ENCODE measurements at regions not wholly inside any gene's neighbourhood (a gene's known extent, or its start where the extent isn't known, plus 50 kb on each side); places are given as distances from the start of the nearest gene placed in this dataset.
"Not testable (repeated sequence)": the region's sequence is repeated elsewhere in the genome, so short reads cannot be mapped to it uniquely, and the experiment has no call there.

- DNase-seq, result no peak
These were observed 68.7 kb upstream of the FGF3 start for GRCh38 chr11:69887841-69888427.

GRCh38 chr11:69888483-69889181 is 69.4 kb upstream of the FGF3 start:
- DNase-seq, result peak; percentile 49

GRCh38 chr11:69889400-69890318 is 70.4 kb upstream of the FGF3 start:
- DNase-seq, result no peak

GRCh38 chr11:69890476-69890875 is 71.3 kb upstream of the FGF3 start:
- no peak for DNase-seq

GRCh38 chr11:69891421-69892236 is 72.4 kb upstream of the FGF3 start:
- no peak for DNase-seq

- no peak for DNase-seq
These were observed 73.2 kb upstream of the FGF3 start for GRCh38 chr11:69892237-69892985.

GRCh38 chr11:69892986-69893555 is 73.9 kb upstream of the FGF3 start:
- DNase-seq, result no peak

GRCh38 chr11:69893631-69894030 is 74.4 kb upstream of the FGF3 start:
- DNase-seq, result no peak

- DNase-seq, result no peak
These were observed 75.0 kb upstream of the FGF3 start for GRCh38 chr11:69894181-69894611.

GRCh38 chr11:69894648-69895047 is 75.4 kb upstream of the FGF3 start:
- DNase-seq, result peak; percentile 24

- peak; percentile 52 for DNase-seq
These were observed 77.0 kb upstream of the FGF3 start for GRCh38 chr11:69896250-69896649.

- no peak for DNase-seq
These were observed 78.9 kb upstream of the FGF3 start for GRCh38 chr11:69898123-69898522.

- peak; percentile 34 for DNase-seq
These were observed 81.0 kb upstream of the FGF3 start for GRCh38 chr11:69899957-69900821.

- not testable (repeated sequence) for DNase-seq
These were observed 81.6 kb upstream of the FGF3 start for GRCh38 chr11:69900822-69901302.

GRCh38 chr11:69902337-69902736 is 83.1 kb upstream of the FGF3 start:
- no peak for DNase-seq

GRCh38 chr11:69903211-69903610 is 84.0 kb upstream of the FGF3 start:
- DNase-seq, result no peak

- DNase-seq, result no peak
These were observed 85.2 kb upstream of the FGF3 start for GRCh38 chr11:69904161-69904973.

- no peak for DNase-seq
These were observed 85.8 kb upstream of the FGF3 start for GRCh38 chr11:69904974-69905535.

Measured in EL (cell line).